Cardiac fibroblast (primary cell): ENCODE measurements at regions not wholly inside any gene's neighbourhood (a gene's known extent, or its start where the extent isn't known, plus 50 kb on each side); places are given as distances from the start of the nearest gene placed in this dataset.

Experiments used
- DNase-seq, 2 donors: peaks; one replicate each; pipeline versions ENCODE4 v3.0.0 to v3.0.0-alpha.2; 2010; ENCODE audit warnings: low read depth in 2 of 2
- H3K4me3 ChIP-seq, 2 donors: replicated peaks in 1 of 2; 1 replicate in 1 of 2; 2 replicates in 1 of 2; pipeline ENCODE4 v1.5.1; 2011; ENCODE audit warnings: low read depth in 2 of 2, low read length in 2 of 2, mild to moderate bottlenecking in 2 of 2, moderate library complexity in 1 of 2
- TF ChIP-seq, protein P1 (sequence below): IDR thresholded peaks from one replicate; pipeline ENCODE4 v1.5.1; 2011; ENCODE audit warnings: low read depth, mild to moderate bottlenecking, low read length, inconsistent platforms

- TF ChIP-seq, protein P1, sequence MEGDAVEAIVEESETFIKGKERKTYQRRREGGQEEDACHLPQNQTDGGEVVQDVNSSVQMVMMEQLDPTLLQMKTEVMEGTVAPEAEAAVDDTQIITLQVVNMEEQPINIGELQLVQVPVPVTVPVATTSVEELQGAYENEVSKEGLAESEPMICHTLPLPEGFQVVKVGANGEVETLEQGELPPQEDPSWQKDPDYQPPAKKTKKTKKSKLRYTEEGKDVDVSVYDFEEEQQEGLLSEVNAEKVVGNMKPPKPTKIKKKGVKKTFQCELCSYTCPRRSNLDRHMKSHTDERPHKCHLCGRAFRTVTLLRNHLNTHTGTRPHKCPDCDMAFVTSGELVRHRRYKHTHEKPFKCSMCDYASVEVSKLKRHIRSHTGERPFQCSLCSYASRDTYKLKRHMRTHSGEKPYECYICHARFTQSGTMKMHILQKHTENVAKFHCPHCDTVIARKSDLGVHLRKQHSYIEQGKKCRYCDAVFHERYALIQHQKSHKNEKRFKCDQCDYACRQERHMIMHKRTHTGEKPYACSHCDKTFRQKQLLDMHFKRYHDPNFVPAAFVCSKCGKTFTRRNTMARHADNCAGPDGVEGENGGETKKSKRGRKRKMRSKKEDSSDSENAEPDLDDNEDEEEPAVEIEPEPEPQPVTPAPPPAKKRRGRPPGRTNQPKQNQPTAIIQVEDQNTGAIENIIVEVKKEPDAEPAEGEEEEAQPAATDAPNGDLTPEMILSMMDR, result no peak
- peak in 1 of 2 donors; percentile 41 for DNase-seq
- no peak overlapping the region for H3K4me3 ChIP-seq
Observed at GRCh38 chr9:16341177-16341576, 529.3 kb downstream of the BNC2 start.

DNA sequence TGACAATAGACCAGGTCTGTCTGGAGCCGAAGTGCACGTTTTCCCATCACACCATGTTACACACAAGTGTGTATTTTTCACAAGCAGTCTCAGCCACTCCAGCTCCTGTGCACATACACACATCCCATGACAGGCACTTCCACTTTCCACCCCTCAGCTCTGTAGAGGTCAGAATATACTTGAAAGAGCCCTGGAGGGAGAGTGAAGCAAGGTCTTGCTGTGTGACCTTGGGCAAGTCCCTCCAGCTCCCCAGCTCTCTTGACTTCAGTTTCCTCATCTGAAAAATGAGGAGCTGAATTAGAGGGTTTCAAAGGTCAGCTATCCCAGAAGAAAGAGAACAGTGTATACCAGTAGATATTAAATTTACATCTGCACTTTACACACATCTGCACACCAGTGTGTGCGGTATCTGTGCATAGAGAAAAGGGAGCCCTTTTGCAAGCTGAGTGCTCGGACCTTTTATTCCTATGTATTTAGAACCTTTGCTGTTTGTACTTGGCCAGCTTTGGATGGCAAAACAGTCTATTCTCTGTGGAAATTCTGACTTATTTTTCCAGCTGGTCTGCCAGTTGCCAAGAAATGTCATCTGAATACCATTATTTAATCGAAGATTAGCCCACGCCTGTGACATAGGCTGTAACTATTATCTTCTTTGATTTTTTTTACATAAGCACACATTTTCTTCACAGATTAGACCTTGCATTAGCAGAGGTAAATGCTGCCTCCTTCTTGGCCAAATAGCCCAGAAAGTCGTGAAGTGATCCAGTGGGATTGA lies 528.0 kb downstream of the BNC2 start:
- no peak overlapping the region for H3K4me3 ChIP-seq
- no peak for DNase-seq
- TF ChIP-seq, protein P1, result no peak

- DNase-seq, result peak in 1 of 2 donors; percentile 77
- TF ChIP-seq, protein P1, result no peak
- no peak overlapping the region for H3K4me3 ChIP-seq
Observed at GRCh38 chr9:16343249-16344237, 526.9 kb downstream of the BNC2 start.

DNA sequence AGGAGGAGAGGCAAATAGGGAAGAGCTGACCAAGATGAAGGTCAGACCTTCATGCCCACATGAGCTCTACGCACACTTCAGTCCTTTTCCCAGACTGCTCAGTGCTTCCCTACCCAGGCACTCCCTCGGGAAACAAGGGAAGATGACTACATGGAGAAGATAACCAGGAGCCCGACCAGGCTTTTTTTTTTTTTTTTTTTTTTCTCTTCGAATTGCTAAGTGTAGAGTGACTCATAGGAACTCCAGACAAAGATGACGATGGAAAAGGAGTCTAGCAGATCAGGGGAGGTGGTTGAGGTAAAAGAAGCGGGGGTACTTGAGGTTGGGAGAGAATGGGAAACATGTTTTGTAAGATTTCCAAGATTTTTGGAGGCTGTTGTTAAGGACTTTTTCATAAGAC lies 526.1 kb downstream of the BNC2 start:
- H3K4me3 ChIP-seq, result no peak overlapping the region
- TF ChIP-seq, protein P1, result no peak
- peak; percentile 92 to 95 for DNase-seq

- TF ChIP-seq, protein P1, result no peak
- no peak overlapping the region for H3K4me3 ChIP-seq
- no peak for DNase-seq
Observed at GRCh38 chr9:16345902-16346301, 524.6 kb downstream of the BNC2 start.

DNA sequence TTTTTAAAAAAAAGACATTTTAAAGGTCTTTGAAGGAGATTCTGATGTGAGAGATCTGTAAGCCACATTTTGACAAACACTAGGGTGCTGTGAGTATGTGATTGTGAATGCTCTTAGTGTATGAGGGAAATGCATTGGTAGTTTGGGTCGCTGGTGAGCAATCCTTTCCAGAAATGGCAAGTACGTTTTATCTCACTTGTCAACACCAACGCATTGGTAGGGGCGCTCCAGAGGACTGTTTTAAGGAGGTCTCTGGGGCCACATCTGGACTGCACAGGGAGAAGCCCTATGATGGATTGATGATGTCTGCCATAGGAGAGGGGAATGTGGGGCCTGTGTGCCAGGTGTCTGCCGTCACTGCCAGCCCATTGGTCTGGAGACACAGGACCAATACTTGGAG lies 522.6 kb downstream of the BNC2 start:
- TF ChIP-seq, protein P1, result no peak
- peak in 1 of 2 donors; percentile 63 for DNase-seq
- H3K4me3 ChIP-seq, result no peak overlapping the region
